Right lobe of liver (tissue), 6 donors: ENCODE measurements at regions not wholly inside any gene's neighbourhood (a gene's known extent, or its start where the extent isn't known, plus 50 kb on each side); places are given as distances from the start of the nearest gene placed in this dataset.

Source experiments
- ATAC-seq, 4 donors: fragments of 200-7000 bp; cut with Tn5 transposase; one replicate each; pipeline ENCODE4 v1.9.1; 2020; ENCODE audit warnings: mild to moderate bottlenecking in 4 of 4, moderate library complexity in 4 of 4
- DNase-seq, 3 donors: peaks; one replicate each; pipeline ENCODE4 v3.0.0-alpha.2; 2020
- H3K27ac ChIP-seq, 3 donors: fragments of 200-600 bp; one replicate each; pipeline ENCODE4 v1.8.0; 2022
- H3K27me3 ChIP-seq, 2 donors: fragments of 200-600 bp; one replicate each; pipeline ENCODE4 v1.8.0; 2022
- H3K36me3 ChIP-seq, 4 donors: fragments of 200-600 bp; sonication (generic) in 1 of 4; one replicate each; pipeline versions ENCODE4 v1.5.1 to v1.8.0; 2017 to 2022; ENCODE audit warnings: control low read depth in 1 of 4
- H3K4me1 ChIP-seq, 4 donors: fragments of 200-600 bp; sonication (generic) in 1 of 4; one replicate each; pipeline versions ENCODE4 v1.5.1 to v1.8.0; 2017 to 2022; ENCODE audit warnings: control low read depth in 1 of 4
- H3K4me3 ChIP-seq, 3 donors: fragments of 200-600 bp; one replicate each; pipeline ENCODE4 v1.8.0; 2022
- H3K9me3 ChIP-seq, 4 donors: fragments of 200-600 bp; sonication (generic) in 1 of 4; one replicate each; pipeline versions ENCODE4 v1.5.1 to v1.8.0; 2017 to 2022; ENCODE audit warnings: control low read depth in 1 of 4
- POLR2A ChIP-seq: fragments of 450-650 bp; IDR thresholded peaks from one replicate; pipeline ENCODE4 v1.6.1; 2017; ENCODE audit warnings: antibody characterized with exemption, mild to moderate bottlenecking
- WGBS: methylation state at CpG from one replicate; pipeline ENCODE4 v1.1.6; 2018; ENCODE audit warnings: low coverage, low lambda C conversion rate; ENCODE audit not compliant: insufficient coverage; ENCODE audit errors: missing lambda C conversion rate; 5-methylcytosine and 5-hydroxymethylcytosine counted together
- intact Hi-C, 2 donors: fragments of 100-400 bp; cut with DNase I; formaldehyde crosslinking; loops; one replicate each; pipeline versions ENCODE4 v1.11.2 to v1.14.1; 2022
- TF ChIP-seq, protein P1 (sequence below), 4 donors: fragments of 200-600 bp in 3 of 4; fragments of 450-650 bp in 1 of 4; IDR thresholded peaks; one replicate each; pipeline versions ENCODE4 v1.5.1 to v1.8.0; 2016 to 2022; ENCODE audit warnings: antibody characterized with exemption in 4 of 4, mild to moderate bottlenecking in 2 of 4
- donor health status: DM: no; HTN: yes; CAD: no.
- donor health status: DM: no; HTN: no; CAD: no.
- donor health status: DM: no; HTN: no; CAD: no.
- donor health status: DM: no; HTN: yes; CAD: no.
- donor health status: DM: no; HTN: yes; CAD: no.

DNA sequence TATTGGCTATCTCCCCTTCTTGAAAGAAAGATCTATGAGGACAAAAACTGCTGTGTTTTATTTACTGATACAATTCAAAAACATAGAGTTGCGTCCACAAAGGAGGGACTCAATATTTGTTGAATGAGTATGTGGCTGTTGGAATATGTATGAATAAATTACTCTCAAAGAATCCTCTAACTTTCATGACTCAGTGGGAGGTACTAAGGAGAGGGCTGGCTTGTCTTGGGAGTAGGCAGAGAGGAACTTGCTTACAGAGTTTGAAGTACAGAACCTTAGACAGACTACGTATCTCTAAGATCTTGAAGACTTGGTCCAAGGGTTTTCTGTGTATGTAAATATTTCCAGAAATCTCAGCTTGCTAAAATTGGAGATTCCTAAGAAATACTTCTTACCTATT, 504.0 kb upstream of the PTCHD4 start:
- no peaks in the 10 kb centered on the region for H3K9me3 ChIP-seq
- no peak overlapping the region for H3K4me3 ChIP-seq
- H3K36me3 ChIP-seq: no peaks in the 10 kb centered on the region
- H3K27ac ChIP-seq: no peak overlapping the region
- ATAC-seq (no peak), DNase-seq (no peak)
- intact Hi-C loops: no loop called here
- TF ChIP-seq POLR2A: no peak
- TF ChIP-seq, protein P1, sequence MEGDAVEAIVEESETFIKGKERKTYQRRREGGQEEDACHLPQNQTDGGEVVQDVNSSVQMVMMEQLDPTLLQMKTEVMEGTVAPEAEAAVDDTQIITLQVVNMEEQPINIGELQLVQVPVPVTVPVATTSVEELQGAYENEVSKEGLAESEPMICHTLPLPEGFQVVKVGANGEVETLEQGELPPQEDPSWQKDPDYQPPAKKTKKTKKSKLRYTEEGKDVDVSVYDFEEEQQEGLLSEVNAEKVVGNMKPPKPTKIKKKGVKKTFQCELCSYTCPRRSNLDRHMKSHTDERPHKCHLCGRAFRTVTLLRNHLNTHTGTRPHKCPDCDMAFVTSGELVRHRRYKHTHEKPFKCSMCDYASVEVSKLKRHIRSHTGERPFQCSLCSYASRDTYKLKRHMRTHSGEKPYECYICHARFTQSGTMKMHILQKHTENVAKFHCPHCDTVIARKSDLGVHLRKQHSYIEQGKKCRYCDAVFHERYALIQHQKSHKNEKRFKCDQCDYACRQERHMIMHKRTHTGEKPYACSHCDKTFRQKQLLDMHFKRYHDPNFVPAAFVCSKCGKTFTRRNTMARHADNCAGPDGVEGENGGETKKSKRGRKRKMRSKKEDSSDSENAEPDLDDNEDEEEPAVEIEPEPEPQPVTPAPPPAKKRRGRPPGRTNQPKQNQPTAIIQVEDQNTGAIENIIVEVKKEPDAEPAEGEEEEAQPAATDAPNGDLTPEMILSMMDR (IDR thresholded peaks at IDR 0.05): no peak
- no peaks in the 10 kb centered on the region for H3K27me3 ChIP-seq
- H3K4me1 ChIP-seq: no peaks in the 10 kb centered on the region
- 67% methylated on average over 2 of the region's 2 CpGs for WGBS

DNA sequence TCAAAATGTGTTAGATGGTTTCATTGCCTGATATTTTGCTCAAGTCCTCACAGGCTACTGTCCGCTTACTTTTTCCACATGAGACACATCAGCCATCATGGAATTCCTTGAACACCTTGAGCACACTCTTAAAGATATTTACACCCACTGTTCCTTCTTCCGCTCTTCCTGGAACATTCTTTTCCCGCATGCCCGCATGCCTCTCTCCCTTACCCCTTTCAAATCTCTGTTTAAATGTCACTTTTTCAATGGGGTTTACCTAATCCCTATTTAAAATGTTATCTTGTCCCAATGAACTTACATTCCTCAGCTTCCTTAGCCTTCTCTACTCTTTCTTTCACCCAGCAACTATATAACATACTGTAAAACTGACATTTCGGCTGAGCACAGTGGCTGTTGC, 503.3 kb upstream of the PTCHD4 start:
- 80% methylated on average over 5 of the region's 5 CpGs for WGBS

DNA sequence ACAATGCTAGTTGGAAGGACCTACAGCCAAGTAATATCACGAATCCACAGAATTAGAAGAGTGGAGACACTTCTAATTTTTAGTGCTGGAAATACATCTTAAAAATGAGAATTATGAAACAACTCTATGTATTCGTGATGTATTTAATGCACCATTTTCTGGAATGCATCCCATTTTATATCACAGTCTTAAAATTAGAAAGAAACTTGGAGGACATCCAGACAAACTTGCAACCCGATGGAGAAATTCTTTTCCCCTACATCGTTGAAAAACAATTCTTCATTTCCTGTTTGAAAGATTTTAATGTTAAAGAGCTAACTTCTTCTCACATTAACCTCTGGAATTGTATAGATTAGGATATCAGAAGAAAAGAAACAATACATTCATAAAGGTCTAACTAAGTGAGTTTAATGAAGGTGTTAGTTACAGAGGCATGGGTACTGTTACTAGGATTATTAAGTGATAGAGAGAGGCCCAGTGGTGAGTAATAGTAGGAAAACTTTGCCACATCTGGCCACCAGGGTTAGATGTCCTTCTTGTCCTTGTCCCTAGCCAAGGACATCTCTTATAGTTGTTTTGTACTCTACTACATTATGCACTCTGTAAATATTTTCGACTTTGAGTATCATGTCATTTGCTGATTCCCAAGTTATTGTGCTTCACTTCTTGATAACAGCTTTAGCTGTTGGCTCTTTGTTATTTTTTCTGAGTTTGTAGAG, 502.4 kb upstream of the PTCHD4 start:
- 29% methylated on average over 5 of the region's 5 CpGs for WGBS
- TF ChIP-seq, protein P1 (IDR thresholded peaks at IDR 0.05): no peak
- Histone ChIP-seq H3K4me3 (no peak overlapping the region), H3K27ac (no peak overlapping the region), H3K36me3 (no peaks in the 10 kb centered on the region), H3K9me3 (no peaks in the 10 kb centered on the region), H3K4me1 (no peaks in the 10 kb centered on the region), H3K27me3 (no peaks in the 10 kb centered on the region)
- no peak for ATAC-seq
- DNase-seq: no peak
- intact Hi-C loops: no loop called here

More for the DNA sequence above, 503.3 kb upstream of the PTCHD4 start:
- intact Hi-C loops: no loop called here
- ATAC-seq (no peak), DNase-seq (no peak)
- Histone ChIP-seq H3K4me3 (no peak overlapping the region), H3K27ac (no peak overlapping the region), H3K9me3 (no peaks in the 10 kb centered on the region), H3K4me1 (no peaks in the 10 kb centered on the region), H3K36me3 (no peaks in the 10 kb centered on the region), H3K27me3 (no peaks in the 10 kb centered on the region)
- TF ChIP-seq, protein P1 (IDR thresholded peaks at IDR 0.05): no peak
- TF ChIP-seq POLR2A: no peak

GRCh38 chr6:48611332-48611731, 500.3 kb upstream of the PTCHD4 start:
- TF ChIP-seq, protein P1 (IDR thresholded peaks at IDR 0.05): no peak
- TF ChIP-seq POLR2A: no peak
- ATAC-seq (no peak), DNase-seq (no peak)
- Histone ChIP-seq H3K4me1 (no peaks in the 10 kb centered on the region), H3K9me3 (no peaks in the 10 kb centered on the region), H3K4me3 (no peak overlapping the region), H3K27ac (no peak overlapping the region), H3K27me3 (no peaks in the 10 kb centered on the region), H3K36me3 (no peaks in the 10 kb centered on the region)
- 60% methylated on average over 3 of the region's 3 CpGs for WGBS
- intact Hi-C loops: no loop called here
